GM12874 (cell line): ENCODE measurements at regions not wholly inside any gene's neighbourhood (a gene's known extent, or its start where the extent isn't known, plus 50 kb on each side); places are given as distances from the start of the nearest gene placed in this dataset.

Experiments used
- CTCF ChIP-seq: IDR thresholded peaks from 2 replicates; pipeline ENCODE4 v1.5.1; 2011; ENCODE audit warnings: low read depth, mild to moderate bottlenecking, control low read depth, low read length, moderate library complexity; ENCODE audit not compliant: insufficient read depth

- peak; percentile 47 for TF ChIP-seq CTCF
These were observed 416.2 kb downstream of the FOXD4L4 start for GRCh38 chr9:66153021-66153725.

DNA sequence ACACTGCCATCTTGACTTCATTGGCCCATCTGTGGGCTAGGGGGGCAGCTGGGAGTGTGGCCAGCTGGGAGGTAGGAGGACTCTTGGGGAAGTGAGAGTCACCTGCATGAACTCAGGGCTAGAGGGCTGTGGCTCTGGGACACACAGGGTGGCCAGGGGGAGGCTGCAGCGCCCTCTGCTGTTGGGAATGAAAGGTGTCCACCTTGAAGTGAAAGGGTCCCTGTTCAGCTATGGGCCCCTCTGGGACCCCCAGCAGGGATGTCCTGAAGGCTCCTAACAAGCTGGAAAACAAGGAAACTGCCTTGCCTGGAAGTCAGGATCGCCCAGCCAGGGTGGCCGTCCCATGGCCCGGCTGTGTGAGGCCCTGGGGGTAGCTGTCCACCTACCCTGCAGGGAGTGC is 507.8 kb downstream of the FOXD4L4 start:
- peak; percentile 15; the same call in 1 of the 2 replicates for TF ChIP-seq CTCF
